Activated T-helper 17 cell treated with anti-CD3 and anti-CD28 coated beads, Interleukin-2, amount 50 U/mL, for 72 hours (primary cell): ENCODE measurements at regions not wholly inside any gene's neighbourhood (a gene's known extent, or its start where the extent isn't known, plus 50 kb on each side); places are given as distances from the start of the nearest gene placed in this dataset.
A peak's percentile ranks its signal among the peaks of the same experiment; 100 is the strongest.
"Not testable (repeated sequence)": the region's sequence is repeated elsewhere in the genome, so short reads cannot be mapped to it uniquely, and the experiment has no call there.

Source experiments
- ATAC-seq: fragments of 150-1000 bp; cut with Tn5 transposase; replicated peaks from 2 replicates; pipeline ENCODE4 v1.10.0; 2021; ENCODE audit warnings: mild to moderate bottlenecking, moderate library complexity
- H3K27ac Mint-ChIP-seq: one replicate; pipeline ENCODE4 v1.8.0; 2022; ENCODE audit warnings: mixed read lengths
- H3K27me3 Mint-ChIP-seq: one replicate; pipeline ENCODE4 v1.8.0; 2022; ENCODE audit warnings: mixed read lengths
- H3K36me3 Mint-ChIP-seq: one replicate; pipeline ENCODE4 v1.8.0; 2022; ENCODE audit warnings: low read depth, mild to moderate bottlenecking, mixed read lengths
- H3K4me1 Mint-ChIP-seq: one replicate; pipeline ENCODE4 v1.8.0; 2022; ENCODE audit warnings: mixed read lengths
- H3K4me3 Mint-ChIP-seq: one replicate; pipeline ENCODE4 v1.8.0; 2022; ENCODE audit warnings: mild to moderate bottlenecking, mixed read lengths
- H3K9me3 Mint-ChIP-seq: one replicate; pipeline ENCODE4 v1.8.0; 2022; ENCODE audit warnings: mixed read lengths

DNA sequence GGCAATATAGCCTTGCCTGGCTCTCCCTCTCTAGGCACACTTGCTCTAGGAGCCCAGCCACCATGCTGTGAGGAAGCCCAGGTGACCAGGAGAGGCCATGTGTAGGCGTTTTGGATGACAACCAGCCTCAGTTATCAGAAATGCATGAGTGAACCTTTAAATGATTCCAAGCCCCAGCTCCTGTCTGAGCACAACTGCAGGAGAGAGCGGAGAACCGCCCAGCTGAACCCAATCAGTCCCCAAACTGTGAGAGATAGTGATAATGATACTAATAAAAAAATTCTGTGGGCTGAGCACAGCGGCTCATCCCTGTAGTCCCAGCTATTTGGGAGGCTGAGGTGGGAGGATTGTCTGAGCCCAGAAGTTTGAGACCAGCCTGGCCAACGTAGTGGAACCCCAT lies 83.8 kb upstream of the TOX2 start:
- no peak for ATAC-seq
- H3K4me1 Mint-ChIP-seq: no peaks in the 10 kb centered on the region
- H3K9me3 Mint-ChIP-seq: no peaks in the 10 kb centered on the region
- H3K27ac Mint-ChIP-seq: no peak overlapping the region
- H3K27me3 Mint-ChIP-seq: peaks cover 17% of the 10 kb centered on the region
- H3K4me3 Mint-ChIP-seq: no peak overlapping the region
- no peaks in the 10 kb centered on the region for H3K36me3 Mint-ChIP-seq

DNA sequence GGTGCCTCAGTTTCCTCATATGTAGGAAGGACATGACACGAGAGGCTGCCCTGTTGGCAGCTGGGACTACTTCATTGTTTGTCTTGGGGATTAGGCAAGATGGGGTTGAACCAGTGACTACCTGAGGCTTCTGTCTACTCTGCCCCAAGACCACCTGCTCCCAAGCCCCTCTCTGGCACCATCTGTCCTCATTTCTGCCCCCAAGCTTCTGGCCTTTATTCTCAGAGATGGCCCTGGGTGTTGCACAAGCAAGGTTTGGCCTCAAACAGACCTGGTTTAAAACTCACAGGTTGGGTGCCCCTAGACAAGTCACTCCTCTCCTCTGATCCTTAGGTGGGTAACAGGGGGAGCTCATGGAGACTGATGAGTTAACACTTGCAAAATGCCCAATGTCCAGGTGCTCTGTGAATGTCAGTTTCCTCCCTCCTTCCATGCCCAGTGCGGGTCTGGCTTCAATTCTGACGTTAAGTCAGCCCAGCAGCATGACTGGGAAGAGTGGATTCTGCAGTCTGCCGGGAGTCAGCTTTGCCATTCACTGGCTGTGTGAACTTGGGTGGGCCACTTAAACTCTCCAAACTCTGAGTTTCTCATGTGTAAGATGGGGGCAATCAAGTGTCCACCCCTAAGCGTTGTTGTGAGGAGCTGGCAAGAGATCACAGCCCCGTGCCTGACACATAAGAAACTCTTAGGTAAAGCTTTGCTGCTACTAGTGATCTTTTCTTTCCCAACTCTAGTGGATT lies 84.5 kb upstream of the TOX2 start:
- no peak for ATAC-seq
- Mint-ChIP-seq H3K27me3 (peaks cover 22% of the 10 kb centered on the region), H3K4me1 (no peaks in the 10 kb centered on the region), H3K27ac (no peak overlapping the region), H3K36me3 (no peaks in the 10 kb centered on the region), H3K4me3 (no peak overlapping the region), H3K9me3 (no peaks in the 10 kb centered on the region)

DNA sequence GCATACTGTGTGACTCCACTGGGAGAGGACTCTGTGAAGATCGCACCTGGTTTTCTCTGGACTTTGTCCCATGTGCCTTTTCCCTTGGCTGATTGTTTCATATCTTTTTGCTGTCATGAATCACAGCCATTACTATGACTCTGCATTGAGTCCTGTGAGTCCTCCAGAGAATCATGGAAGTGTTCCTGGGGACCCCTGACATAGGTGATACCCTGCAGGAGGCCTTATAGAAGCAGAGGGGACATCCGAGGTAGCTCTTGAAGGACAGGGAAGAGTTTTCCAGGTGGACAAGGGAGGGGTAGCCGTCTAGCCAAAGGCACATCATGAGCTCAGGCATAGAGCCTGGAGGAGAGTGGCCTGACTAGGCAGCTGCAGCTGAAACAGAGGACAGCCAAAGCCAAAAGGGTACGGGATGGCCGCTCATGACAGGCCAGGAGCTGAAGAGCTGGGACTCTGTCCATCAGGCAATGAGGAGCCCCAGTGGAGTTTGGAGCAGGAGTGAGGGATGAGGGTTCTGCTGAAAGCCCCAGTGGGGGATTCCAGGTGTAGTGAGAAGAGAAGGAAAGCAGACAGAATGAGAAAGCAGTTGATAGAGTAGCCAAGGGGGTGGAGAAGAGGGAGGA lies 86.6 kb upstream of the TOX2 start:
- H3K4me3 Mint-ChIP-seq: no peak overlapping the region
- peaks cover 17% of the 10 kb centered on the region for H3K27me3 Mint-ChIP-seq
- ATAC-seq: no peak
- no peaks in the 10 kb centered on the region for H3K36me3 Mint-ChIP-seq
- no peaks in the 10 kb centered on the region for H3K4me1 Mint-ChIP-seq
- H3K9me3 Mint-ChIP-seq: no peaks in the 10 kb centered on the region
- H3K27ac Mint-ChIP-seq: no peak overlapping the region

DNA sequence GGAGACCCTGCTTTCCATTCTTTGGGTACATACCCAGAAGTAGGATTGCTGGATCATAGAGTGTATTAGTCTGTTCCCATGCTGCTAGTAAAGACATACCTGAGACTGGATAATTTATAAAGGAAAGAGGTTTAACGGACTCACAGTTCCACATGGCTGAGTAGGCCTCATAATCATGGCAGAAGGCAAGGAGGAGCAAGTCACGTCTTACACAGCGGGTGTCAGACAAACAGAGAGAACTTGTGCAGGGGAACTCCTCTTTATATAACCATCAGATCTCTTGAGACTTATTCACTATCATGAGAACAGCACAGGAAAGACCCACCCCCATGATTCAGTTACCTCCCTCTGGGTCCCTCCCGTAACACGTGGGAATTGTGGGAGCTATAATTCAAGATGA lies 87.7 kb upstream of the TOX2 start:
- H3K36me3 Mint-ChIP-seq, H3K4me1 Mint-ChIP-seq, ATAC-seq, H3K4me3 Mint-ChIP-seq, H3K9me3 Mint-ChIP-seq, H3K27ac Mint-ChIP-seq: not testable (repeated sequence)
- H3K27me3 Mint-ChIP-seq: peaks cover 14% of the 10 kb centered on the region

DNA sequence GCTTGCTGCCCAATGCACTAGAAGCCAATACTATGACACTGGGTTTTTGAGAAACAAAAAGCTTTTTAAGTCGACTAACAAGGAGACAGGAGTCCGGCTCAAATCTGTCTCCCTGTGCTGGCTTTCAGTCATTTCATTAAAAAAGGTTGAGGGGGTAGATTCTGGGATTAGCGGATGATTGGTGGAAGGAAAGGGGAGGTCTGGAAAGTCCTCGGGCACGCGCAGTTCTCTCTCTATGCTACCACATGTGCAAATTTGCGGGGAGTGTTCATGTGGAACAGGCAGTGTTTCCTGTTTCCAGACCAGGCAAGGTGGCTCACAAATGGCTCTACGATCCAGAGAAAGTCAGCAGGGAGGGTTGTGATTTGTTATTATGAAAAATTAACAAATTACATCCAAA lies 89.1 kb upstream of the TOX2 start:
- H3K27me3 Mint-ChIP-seq: peaks cover 11% of the 10 kb centered on the region
- no peak overlapping the region for H3K27ac Mint-ChIP-seq
- no peak overlapping the region for H3K4me3 Mint-ChIP-seq
- ATAC-seq: no peak
- H3K4me1 Mint-ChIP-seq: peaks cover 10% of the 10 kb centered on the region
- no peaks in the 10 kb centered on the region for H3K9me3 Mint-ChIP-seq
- H3K36me3 Mint-ChIP-seq: no peaks in the 10 kb centered on the region

DNA sequence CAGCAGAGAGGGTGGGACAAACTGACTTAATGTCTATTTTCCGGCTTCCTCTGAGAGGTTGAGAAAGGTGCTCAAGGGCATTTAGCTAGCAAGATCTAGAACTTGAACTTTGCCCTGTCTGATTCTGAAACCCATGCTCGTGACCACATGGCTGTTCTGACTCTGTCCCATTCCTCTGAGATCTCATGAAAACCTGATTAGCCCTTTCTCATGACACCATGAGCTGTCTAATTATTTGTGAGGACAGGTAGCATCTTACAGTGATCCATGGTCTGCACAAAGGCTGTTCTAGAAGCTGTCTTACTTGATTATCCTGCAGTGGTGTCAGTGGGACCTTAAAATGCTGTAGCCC lies 89.6 kb upstream of the TOX2 start:
- no peak for ATAC-seq
- Mint-ChIP-seq H3K27ac (no peak overlapping the region), H3K27me3 (peaks cover 11% of the 10 kb centered on the region), H3K36me3 (no peaks in the 10 kb centered on the region), H3K9me3 (no peaks in the 10 kb centered on the region), H3K4me1 (peaks cover 10% of the 10 kb centered on the region), H3K4me3 (no peak overlapping the region)

DNA sequence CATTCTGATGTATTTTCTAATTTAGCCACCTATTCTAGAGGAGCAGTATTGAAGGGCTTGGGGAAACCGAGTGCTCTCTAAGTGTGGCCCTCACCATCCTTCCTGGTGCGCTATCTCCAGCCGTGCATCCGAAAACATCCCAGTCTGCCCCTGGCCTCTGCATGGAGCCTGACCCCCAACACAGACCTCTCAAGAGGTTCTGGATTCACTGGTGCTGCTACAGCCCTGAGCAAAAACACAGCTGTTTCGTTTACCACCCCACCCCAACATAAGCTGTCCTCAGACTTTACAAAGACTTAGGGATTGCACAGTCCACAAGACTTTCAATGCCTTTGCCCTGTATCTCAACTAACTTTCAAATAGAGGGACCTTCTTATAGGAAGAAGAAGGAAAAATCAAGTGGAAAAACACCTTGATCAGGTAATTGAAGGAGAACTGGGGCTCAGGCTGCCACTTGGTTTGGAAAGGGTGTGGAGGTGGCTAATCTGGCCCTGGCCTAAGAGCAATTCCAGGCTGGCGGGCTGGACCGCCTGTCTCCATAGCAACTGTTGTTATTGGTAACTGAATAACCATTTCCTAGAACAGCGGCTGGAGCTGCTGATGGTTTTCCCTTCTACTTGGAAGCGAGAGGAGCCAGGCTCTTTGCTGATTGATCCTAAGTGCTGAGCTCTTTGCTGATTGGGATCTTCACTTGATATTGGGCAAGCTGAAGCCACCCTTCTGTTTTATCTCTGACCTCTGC lies 90.2 kb upstream of the TOX2 start:
- H3K36me3 Mint-ChIP-seq: no peaks in the 10 kb centered on the region
- peaks cover 10% of the 10 kb centered on the region for H3K4me1 Mint-ChIP-seq
- no peaks in the 10 kb centered on the region for H3K9me3 Mint-ChIP-seq
- no peak for ATAC-seq
- no peak overlapping the region for H3K4me3 Mint-ChIP-seq
- H3K27ac Mint-ChIP-seq: no peak overlapping the region
- H3K27me3 Mint-ChIP-seq: peaks cover 11% of the 10 kb centered on the region

DNA sequence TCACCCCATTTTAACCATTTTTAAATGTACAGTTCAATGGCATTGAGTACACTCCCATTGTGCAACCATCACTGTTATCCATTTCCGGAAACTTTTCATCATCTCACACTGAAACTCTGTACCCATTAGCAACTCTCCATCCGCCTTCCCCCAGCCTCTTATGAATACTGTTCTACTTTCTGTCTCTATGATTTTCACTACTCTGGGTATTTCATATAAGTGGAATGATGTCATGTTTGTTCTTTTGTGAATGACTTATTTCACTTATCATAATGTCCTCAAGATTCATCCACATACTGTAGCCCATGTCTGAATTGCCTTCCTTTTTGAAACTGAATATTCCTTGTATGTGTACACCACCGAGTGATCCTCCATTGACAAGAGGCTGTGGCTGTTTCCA lies 92.9 kb upstream of the TOX2 start:
- peaks cover 10% of the 10 kb centered on the region for H3K4me1 Mint-ChIP-seq
- no peaks in the 10 kb centered on the region for H3K36me3 Mint-ChIP-seq
- H3K27ac Mint-ChIP-seq: peak overlapping the region; percentile 5
- no peaks in the 10 kb centered on the region for H3K9me3 Mint-ChIP-seq
- peaks cover 7% of the 10 kb centered on the region for H3K27me3 Mint-ChIP-seq
- ATAC-seq: peak; percentile 92
- H3K4me3 Mint-ChIP-seq: peak overlapping the region; percentile 14

DNA sequence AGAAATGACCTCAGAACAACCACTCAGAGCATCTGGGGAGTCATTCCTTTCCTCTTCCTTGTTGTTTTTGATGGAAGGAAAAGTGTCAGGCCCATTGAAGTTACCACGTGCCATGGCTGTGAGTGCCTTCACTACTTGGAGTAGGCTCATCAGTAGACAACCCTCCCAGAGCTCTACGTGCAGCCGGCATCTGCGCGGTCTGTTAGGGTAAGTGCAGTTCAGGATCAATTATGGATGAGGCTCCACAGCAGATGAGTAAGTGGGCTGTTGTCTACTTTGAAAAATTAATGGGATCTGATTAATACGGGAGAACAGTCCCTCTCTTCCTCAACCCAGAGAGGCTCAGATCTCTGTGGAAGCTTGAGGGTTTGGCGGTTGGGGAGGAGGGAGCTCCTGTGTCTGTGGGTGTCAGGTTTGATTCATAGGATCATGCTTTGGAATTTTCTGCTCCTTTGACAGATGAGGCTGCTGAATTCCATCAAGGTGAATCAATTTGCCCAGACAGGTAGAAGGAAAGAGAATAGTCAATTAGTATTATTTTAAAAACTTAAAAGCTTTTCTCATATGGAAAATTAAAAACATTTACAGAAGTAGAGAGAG lies 93.8 kb upstream of the TOX2 start:
- Mint-ChIP-seq H3K36me3 (no peaks in the 10 kb centered on the region), H3K9me3 (no peaks in the 10 kb centered on the region), H3K27ac (no peak overlapping the region), H3K4me3 (no peak overlapping the region), H3K27me3 (peaks cover 5% of the 10 kb centered on the region), H3K4me1 (peaks cover 10% of the 10 kb centered on the region)
- no peak for ATAC-seq

DNA sequence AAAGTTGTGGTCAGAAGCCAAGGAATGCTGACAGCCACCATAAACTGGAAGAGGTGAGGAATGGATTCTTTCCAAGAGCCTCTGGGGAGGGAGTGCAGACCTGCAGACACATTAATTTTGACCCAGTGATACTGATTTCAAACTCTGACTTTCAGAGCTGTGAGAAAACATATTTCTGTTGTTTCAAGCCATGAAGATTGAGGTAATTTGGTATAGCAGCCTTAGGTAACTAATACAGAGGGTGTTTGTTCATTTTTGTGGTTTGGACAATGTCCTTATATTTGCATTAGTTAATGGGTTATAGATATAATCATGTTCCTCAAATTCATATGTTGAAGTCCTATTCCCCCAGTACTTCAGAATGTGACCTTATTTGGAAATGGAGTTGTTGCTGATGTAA lies 85.4 kb upstream of the GTSF1L start:
- H3K27me3 Mint-ChIP-seq: peaks cover 3% of the 10 kb centered on the region
- no peaks in the 10 kb centered on the region for H3K36me3 Mint-ChIP-seq
- no peaks in the 10 kb centered on the region for H3K4me1 Mint-ChIP-seq
- H3K4me3 Mint-ChIP-seq: no peak overlapping the region
- peaks cover 5% of the 10 kb centered on the region for H3K9me3 Mint-ChIP-seq
- H3K27ac Mint-ChIP-seq: no peak overlapping the region
- ATAC-seq: no peak

DNA sequence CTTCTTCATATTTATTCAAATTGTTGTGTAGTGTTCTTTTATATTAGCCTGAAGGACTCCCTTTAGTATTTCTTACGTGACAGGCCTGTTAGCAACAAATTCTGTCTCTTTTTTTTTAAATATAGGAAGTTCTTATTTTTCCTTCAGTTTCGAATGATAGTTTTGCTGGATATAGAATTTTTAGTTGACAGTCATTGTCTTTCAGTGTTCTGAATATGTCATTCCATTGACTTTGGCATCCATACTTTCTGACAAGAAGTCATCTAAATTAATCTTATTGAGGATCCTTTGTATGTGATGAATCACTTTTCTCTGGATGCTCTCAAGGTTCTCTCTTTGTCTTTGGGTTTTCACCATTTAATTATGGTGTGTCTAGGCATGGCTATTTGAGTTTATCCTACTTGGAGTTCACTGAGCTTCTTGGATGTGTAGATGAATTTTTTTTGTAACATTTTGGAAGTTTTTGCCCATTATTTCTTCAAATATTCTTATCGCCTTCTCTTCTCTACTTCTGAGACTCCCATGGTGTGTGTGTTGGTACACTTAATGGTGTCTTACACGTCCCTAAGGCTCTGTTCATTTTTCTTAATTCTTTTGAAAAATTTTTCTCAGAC lies 82.5 kb upstream of the GTSF1L start:
- no peak for ATAC-seq
- H3K27ac Mint-ChIP-seq: no peak overlapping the region
- H3K36me3 Mint-ChIP-seq: no peaks in the 10 kb centered on the region
- no peaks in the 10 kb centered on the region for H3K4me1 Mint-ChIP-seq
- peaks cover 9% of the 10 kb centered on the region for H3K9me3 Mint-ChIP-seq
- H3K4me3 Mint-ChIP-seq: no peak overlapping the region
- peaks cover 6% of the 10 kb centered on the region for H3K27me3 Mint-ChIP-seq

DNA sequence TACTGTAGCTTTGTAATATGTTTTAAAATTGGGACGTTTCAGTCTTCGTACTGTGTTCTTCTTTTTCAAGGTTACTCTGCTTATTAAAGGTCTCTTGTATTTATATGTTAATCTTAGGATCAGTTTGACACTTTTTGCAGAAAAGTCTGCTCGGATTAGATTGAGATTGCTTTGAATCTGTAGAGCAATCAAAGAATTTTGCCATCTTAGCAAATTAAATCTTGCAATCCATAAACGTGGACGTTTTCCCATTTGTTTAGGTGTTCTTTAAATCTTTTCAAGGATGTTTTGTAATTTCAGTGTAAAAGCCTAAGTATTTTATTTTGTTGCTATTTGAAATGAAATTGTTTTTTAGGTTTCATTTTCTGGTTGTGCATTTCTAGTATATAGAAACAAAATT lies 78.0 kb upstream of the GTSF1L start:
- H3K27ac Mint-ChIP-seq: no peak overlapping the region
- no peak overlapping the region for H3K4me3 Mint-ChIP-seq
- no peaks in the 10 kb centered on the region for H3K36me3 Mint-ChIP-seq
- peaks cover 20% of the 10 kb centered on the region for H3K9me3 Mint-ChIP-seq
- H3K4me1 Mint-ChIP-seq: no peaks in the 10 kb centered on the region
- H3K27me3 Mint-ChIP-seq: peaks cover 7% of the 10 kb centered on the region
- ATAC-seq: no peak

DNA sequence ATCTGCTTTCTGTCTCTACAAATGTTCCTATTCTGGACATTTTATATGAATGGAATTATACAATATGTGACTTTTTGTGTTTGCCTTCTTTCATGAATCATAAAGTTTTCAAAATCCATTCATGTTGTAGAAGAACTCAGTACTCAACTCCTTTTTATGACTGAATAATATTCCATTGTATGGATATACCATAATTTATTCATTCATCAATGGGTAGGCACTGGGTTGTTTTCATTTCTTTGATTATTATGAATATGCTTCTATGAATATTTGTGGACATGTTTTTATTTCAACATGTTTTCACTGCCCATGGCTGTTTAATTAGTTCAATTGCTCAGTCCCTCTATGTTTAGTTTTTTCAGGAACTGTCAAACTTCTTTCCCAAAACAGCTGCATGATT lies 76.5 kb upstream of the GTSF1L start:
- Mint-ChIP-seq H3K27me3 (peaks cover 7% of the 10 kb centered on the region), H3K27ac (no peak overlapping the region), H3K9me3 (peaks cover 15% of the 10 kb centered on the region), H3K36me3 (no peaks in the 10 kb centered on the region), H3K4me1 (no peaks in the 10 kb centered on the region), H3K4me3 (no peak overlapping the region)
- no peak for ATAC-seq

DNA sequence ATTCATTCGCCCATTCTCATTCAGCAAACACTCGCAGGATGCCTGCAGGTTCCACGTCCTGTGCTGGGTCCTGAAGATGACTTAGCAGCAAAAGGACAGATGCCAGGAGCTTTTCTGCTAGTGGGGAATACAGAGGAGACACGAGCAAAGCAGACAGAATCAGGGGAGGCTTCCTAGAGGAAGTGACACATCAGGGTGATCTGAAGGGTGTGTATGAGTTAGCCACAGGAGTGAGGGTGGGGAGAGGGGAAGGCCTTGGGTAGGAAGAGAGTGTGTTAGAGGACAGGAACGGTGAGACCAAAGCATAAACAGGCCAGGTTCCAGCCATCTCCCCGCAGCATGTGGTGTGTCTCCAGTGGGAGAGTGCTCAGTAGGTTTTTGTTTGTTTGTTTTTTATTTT lies 73.4 kb upstream of the GTSF1L start:
- H3K4me3 Mint-ChIP-seq: no peak overlapping the region
- no peaks in the 10 kb centered on the region for H3K36me3 Mint-ChIP-seq
- no peak overlapping the region for H3K27ac Mint-ChIP-seq
- no peaks in the 10 kb centered on the region for H3K4me1 Mint-ChIP-seq
- H3K9me3 Mint-ChIP-seq: peaks cover 15% of the 10 kb centered on the region
- ATAC-seq: peak; percentile 18
- peaks cover 4% of the 10 kb centered on the region for H3K27me3 Mint-ChIP-seq
